ENCODE measurements at regions not wholly inside any gene's neighbourhood (a gene's known extent, or its start where the extent isn't known, plus 50 kb on each side); places are given as distances from the start of the nearest gene placed in this dataset.

GRCh38 chr2:104406261-104406726 lies 447.6 kb upstream of the POU3F3 start:
- TF ChIP-seq POLR2A (IDR thresholded peaks at IDR 0.05) (no peak), CTCF (IDR thresholded peaks at IDR 0.05) (no peak)
